ENCODE measurements at regions not wholly inside any gene's neighbourhood (a gene's known extent, or its start where the extent isn't known, plus 50 kb on each side); places are given as distances from the start of the nearest gene placed in this dataset.

- H3K27ac ChIP-seq (ENCODE audit: low read depth in 1 of 2, low read length in 2 of 2) = no peak overlapping the region
- H3K27me3 ChIP-seq (ENCODE audit: control insufficient read depth in 4 of 4, insufficient read depth in 4 of 4, low read length in 3 of 4) = peaks cover 0 to 7% (median 0%) of the 10 kb centered on the region in 4 donors
- H3K4me3 ChIP-seq (ENCODE audit: low read depth in 1 of 3, low read length in 3 of 3) = no peak overlapping the region
- no peak overlapping the region for H3K9ac ChIP-seq (ENCODE audit: low read depth in 1 of 2, low read length in 2 of 2)
- DNase-seq (ENCODE audit: low spot score) = no peak
- TF ChIP-seq SP1 (IDR thresholded peaks at IDR 0.05) (no peak), GABPA (IDR thresholded peaks at IDR 0.05 in 1 of 2, conservative IDR thresholded peaks at IDR 0.05 in 1 of 2) (no peak), TAF1 (conservative IDR thresholded peaks at IDR 0.05) (no peak), CTCF (IDR thresholded peaks at IDR 0.05; ENCODE audit: low read depth, low read length, missing input control) (no peak), JUND (IDR thresholded peaks at IDR 0.05) (no peak), RXRA (IDR thresholded peaks at IDR 0.05) (no peak), FOXA2 (IDR thresholded peaks at IDR 0.05) (no peak), HNF4G (IDR thresholded peaks at IDR 0.05) (no peak)
- H3K9me3 ChIP-seq (ENCODE audit: control insufficient read depth in 4 of 4, low read length in 3 of 4) = no peaks in the 10 kb centered on the region
- 81% methylated on average over 2 of the region's 2 CpGs for WGBS
- no peaks in the 10 kb centered on the region for H3K4me1 ChIP-seq (ENCODE audit: control insufficient read depth in 4 of 4, insufficient read depth in 4 of 4, low read length in 3 of 4)
- H3K36me3 ChIP-seq (ENCODE audit: control insufficient read depth in 4 of 4, insufficient read depth in 3 of 4, low read depth in 1 of 4, low read length in 3 of 4) = no peaks in the 10 kb centered on the region
Observed at GRCh38 chr4:83772685-83773084, 236.8 kb downstream of the GPAT3 start.

GRCh38 chr4:83771113-83771705 lies 235.3 kb downstream of the GPAT3 start:
- H3K9ac ChIP-seq (ENCODE audit: low read depth in 1 of 2, low read length in 2 of 2) = no peak overlapping the region
- H3K9me3 ChIP-seq (ENCODE audit: control insufficient read depth in 4 of 4, low read length in 3 of 4) = no peaks in the 10 kb centered on the region
- TF ChIP-seq NR2F2 (IDR thresholded peaks at IDR 0.05) (no peak), RAD21 (IDR thresholded peaks at IDR 0.05) (peak; percentile 68 to 73), CTCF (IDR thresholded peaks at IDR 0.05; ENCODE audit: low read depth, low read length, missing input control) (peak; percentile 40), SP1 (IDR thresholded peaks at IDR 0.05) (no peak)
- TF ChIP-seq, protein P1, sequence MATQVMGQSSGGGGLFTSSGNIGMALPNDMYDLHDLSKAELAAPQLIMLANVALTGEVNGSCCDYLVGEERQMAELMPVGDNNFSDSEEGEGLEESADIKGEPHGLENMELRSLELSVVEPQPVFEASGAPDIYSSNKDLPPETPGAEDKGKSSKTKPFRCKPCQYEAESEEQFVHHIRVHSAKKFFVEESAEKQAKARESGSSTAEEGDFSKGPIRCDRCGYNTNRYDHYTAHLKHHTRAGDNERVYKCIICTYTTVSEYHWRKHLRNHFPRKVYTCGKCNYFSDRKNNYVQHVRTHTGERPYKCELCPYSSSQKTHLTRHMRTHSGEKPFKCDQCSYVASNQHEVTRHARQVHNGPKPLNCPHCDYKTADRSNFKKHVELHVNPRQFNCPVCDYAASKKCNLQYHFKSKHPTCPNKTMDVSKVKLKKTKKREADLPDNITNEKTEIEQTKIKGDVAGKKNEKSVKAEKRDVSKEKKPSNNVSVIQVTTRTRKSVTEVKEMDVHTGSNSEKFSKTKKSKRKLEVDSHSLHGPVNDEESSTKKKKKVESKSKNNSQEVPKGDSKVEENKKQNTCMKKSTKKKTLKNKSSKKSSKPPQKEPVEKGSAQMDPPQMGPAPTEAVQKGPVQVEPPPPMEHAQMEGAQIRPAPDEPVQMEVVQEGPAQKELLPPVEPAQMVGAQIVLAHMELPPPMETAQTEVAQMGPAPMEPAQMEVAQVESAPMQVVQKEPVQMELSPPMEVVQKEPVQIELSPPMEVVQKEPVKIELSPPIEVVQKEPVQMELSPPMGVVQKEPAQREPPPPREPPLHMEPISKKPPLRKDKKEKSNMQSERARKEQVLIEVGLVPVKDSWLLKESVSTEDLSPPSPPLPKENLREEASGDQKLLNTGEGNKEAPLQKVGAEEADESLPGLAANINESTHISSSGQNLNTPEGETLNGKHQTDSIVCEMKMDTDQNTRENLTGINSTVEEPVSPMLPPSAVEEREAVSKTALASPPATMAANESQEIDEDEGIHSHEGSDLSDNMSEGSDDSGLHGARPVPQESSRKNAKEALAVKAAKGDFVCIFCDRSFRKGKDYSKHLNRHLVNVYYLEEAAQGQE (IDR thresholded peaks at IDR 0.05) = no peak
- no peak overlapping the region for H3K4me3 ChIP-seq (ENCODE audit: low read depth in 1 of 3, low read length in 3 of 3)
- DNase-seq (ENCODE audit: low spot score) = peak; percentile 35
- H3K27ac ChIP-seq (ENCODE audit: low read depth in 1 of 2, low read length in 2 of 2) = no peak overlapping the region
- no peaks in the 10 kb centered on the region for H3K36me3 ChIP-seq (ENCODE audit: control insufficient read depth in 4 of 4, insufficient read depth in 3 of 4, low read depth in 1 of 4, low read length in 3 of 4)
- H3K27me3 ChIP-seq (ENCODE audit: control insufficient read depth in 4 of 4, insufficient read depth in 4 of 4, low read length in 3 of 4) = peaks cover 0 to 7% (median 0%) of the 10 kb centered on the region in 4 donors
- WGBS = 2% methylated on average over 2 of the region's 2 CpGs
- H3K4me1 ChIP-seq (ENCODE audit: control insufficient read depth in 4 of 4, insufficient read depth in 4 of 4, low read length in 3 of 4) = no peaks in the 10 kb centered on the region
